Caco-2 (cell line): ENCODE measurements at regions not wholly inside any gene's neighbourhood (a gene's known extent, or its start where the extent isn't known, plus 50 kb on each side); places are given as distances from the start of the nearest gene placed in this dataset.

Experiments
- BruUV-seq: library from RNA; stranded (reverse); fragments of 400-500 nt; replicated peaks from 2 replicates; lab custom pipeline; 2021; lab: Mats Ljungman, UMichigan
- CTCF ChIA-PET: fragments of 300-600 bp; sonication (Branson Sonifier 250); formaldehyde crosslinking; loops from one replicate; lab custom pipeline; 2022; ENCODE audit warnings: antibody characterized with exemption; lab: Charles Lee
- POLR2A ChIA-PET: fragments of 300-600 bp; sonication (Branson Sonifier 250); formaldehyde crosslinking; loops from one replicate; lab custom pipeline; 2022; ENCODE audit warnings: antibody characterized with exemption; lab: Charles Lee
- DNase-seq, 2 experiments: peaks; one replicate each; pipeline versions ENCODE4 v3.0.0 to v3.0.0-alpha.2; 2020 to 2022
- H3K27me3 ChIP-seq: replicated peaks from 2 replicates; pipeline ENCODE4 v1.6.0; 2011; ENCODE audit warnings: low read length; ENCODE audit not compliant: control insufficient read depth, insufficient read depth
- H3K36me3 ChIP-seq: 2 replicates; pipeline ENCODE4 v1.5.1; 2011; ENCODE audit warnings: low read length; ENCODE audit not compliant: control insufficient read depth, insufficient read depth
- H3K4me1 ChIP-seq: fragments of 250-450 bp; sonication (Bioruptor Pico); 2 replicates; pipeline ENCODE4 v1.5.1; 2020; ENCODE audit warnings: mild to moderate bottlenecking
- H3K4me3 ChIP-seq: 2 replicates; pipeline ENCODE4 v1.5.1; 2011; ENCODE audit warnings: low read depth, mild to moderate bottlenecking, control low read depth, low read length
- H3K9me3 ChIP-seq: fragments of 250-450 bp; sonication (Bioruptor Pico); 2 replicates; pipeline ENCODE4 v1.5.1; 2020; ENCODE audit warnings: mild to moderate bottlenecking, moderate library complexity
- H3K27ac Mint-ChIP-seq: one replicate; pipeline ENCODE4 v1.8.0; 2022; ENCODE audit warnings: mixed read lengths; ENCODE audit not compliant: unreplicated experiment
- H3K27me3 Mint-ChIP-seq: one replicate; pipeline ENCODE4 v1.8.0; 2022; ENCODE audit warnings: mixed read lengths; ENCODE audit not compliant: insufficient read depth, unreplicated experiment
- H3K36me3 Mint-ChIP-seq: one replicate; pipeline ENCODE4 v1.8.0; 2022; ENCODE audit warnings: mild to moderate bottlenecking, mixed read lengths; ENCODE audit not compliant: insufficient read depth, unreplicated experiment
- H3K4me1 Mint-ChIP-seq: one replicate; pipeline ENCODE4 v1.8.0; 2022; ENCODE audit warnings: low read depth, mixed read lengths; ENCODE audit not compliant: unreplicated experiment
- H3K4me3 Mint-ChIP-seq: one replicate; pipeline ENCODE4 v1.8.0; 2022; ENCODE audit warnings: mild to moderate bottlenecking, moderate library complexity, mixed read lengths; ENCODE audit not compliant: unreplicated experiment
- H3K9me3 Mint-ChIP-seq: one replicate; pipeline ENCODE4 v1.8.0; 2022; ENCODE audit warnings: mixed read lengths; ENCODE audit not compliant: unreplicated experiment
- CTCF ChIP-seq, 2 experiments: fragments of 200-600 bp in 1 of 2; IDR thresholded peaks; 1 replicate in 1 of 2; 2 replicates in 1 of 2; pipeline versions ENCODE4 v1.5.1 to v1.8.0; 2011 to 2022; ENCODE audit warnings: antibody characterized with exemption in 1 of 2, control low read depth in 1 of 2, inconsistent platforms in 1 of 2, low read depth in 1 of 2, low read length in 1 of 2, mild to moderate bottlenecking in 1 of 2, moderate library complexity in 1 of 2; ENCODE audit not compliant: insufficient read depth in 1 of 2, severe bottlenecking in 1 of 2, unreplicated experiment in 1 of 2
- intact Hi-C: fragments of 100-400 bp; cut with micrococcal nuclease; formaldehyde crosslinking; loops from one replicate; pipeline ENCODE4 v1.10.0; 2022; ENCODE audit not compliant: unreplicated experiment

- peak overlapping the region; percentile 35 for H3K27ac Mint-ChIP-seq
- ChIA-PET POLR2A (interaction anchor here (0.6 kb wide), 1 partner anchor 49 kb away, joined by 3 read pairs; no protein-coding TSS in a partner anchor), CTCF (interaction anchor here (0.7 to 1.9 kb wide), 3 partner anchors 12 to 214 kb away, joined by 3 to 6 read pairs (median 3); no protein-coding TSS in a partner anchor)
- BruUV-seq = no TSS peak
- peak in 1 of 2 experiments; percentile 29 for DNase-seq
- no peak overlapping the region for H3K4me3 ChIP-seq
- H3K4me3 Mint-ChIP-seq = no peak overlapping the region
- H3K4me1 Mint-ChIP-seq = peaks cover 50% of the 10 kb centered on the region
- TF ChIP-seq CTCF (IDR thresholded peaks at IDR 0.05; ENCODE audit: insufficient read depth in 1 of 2, low read depth in 1 of 2, low read length in 1 of 2, severe bottlenecking in 1 of 2, unreplicated experiment in 1 of 2) = no peak
- no peaks in the 10 kb centered on the region for H3K27me3 ChIP-seq
- H3K36me3 Mint-ChIP-seq = no peaks in the 10 kb centered on the region
- no peaks in the 10 kb centered on the region for H3K27me3 Mint-ChIP-seq
- intact Hi-C loops = no loop called here
- no peaks in the 10 kb centered on the region for H3K36me3 ChIP-seq
- H3K9me3 Mint-ChIP-seq = peaks cover 1% of the 10 kb centered on the region
- H3K4me1 ChIP-seq = peaks cover 37% of the 10 kb centered on the region
- H3K9me3 ChIP-seq = no peaks in the 10 kb centered on the region
Observed at GRCh38 chr10:21281765-21282484, 243.6 kb downstream of the SKIDA1 start.

DNA sequence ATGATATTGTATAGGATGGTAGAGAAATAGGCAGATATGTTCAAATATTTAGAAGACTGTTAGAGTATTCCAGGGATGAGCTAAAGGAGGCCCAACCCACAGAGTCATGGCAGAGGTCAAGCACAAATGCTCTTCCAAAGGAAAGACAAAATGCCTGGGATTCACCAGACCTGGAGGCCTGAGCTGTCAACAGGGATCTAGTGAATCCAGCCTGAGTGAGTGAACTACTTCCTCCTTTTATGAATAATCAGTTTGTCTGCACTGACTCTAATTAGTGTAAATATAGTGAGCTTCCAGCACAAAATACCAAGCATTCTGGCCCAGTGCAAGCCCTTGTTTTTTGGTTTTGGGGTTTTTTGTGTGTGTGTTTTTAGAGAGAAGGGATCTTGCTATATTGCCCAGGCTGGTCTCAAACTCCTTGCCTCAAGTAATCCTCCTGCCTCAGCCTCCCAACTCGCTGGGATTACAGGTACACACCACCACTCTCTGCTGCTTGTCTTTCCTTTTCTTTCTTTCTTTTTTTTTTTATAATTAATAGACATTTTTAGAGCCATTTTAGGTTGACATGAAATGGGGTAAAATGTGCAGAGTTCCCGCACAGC lies 244.4 kb downstream of the SKIDA1 start:
- Histone ChIP-seq H3K36me3 (no peaks in the 10 kb centered on the region), H3K27me3 (no peaks in the 10 kb centered on the region), H3K9me3 (no peaks in the 10 kb centered on the region), H3K4me1 (peaks cover 37% of the 10 kb centered on the region), H3K4me3 (no peak overlapping the region)
- ChIA-PET POLR2A (interaction anchor here (0.6 kb wide), 1 partner anchor 183 kb away, joined by 4 read pairs; no protein-coding TSS in a partner anchor), CTCF (interaction anchor here (1.0 to 1.9 kb wide), 2 partner anchors 213 to 215 kb away, joined by 3 to 6 read pairs; no protein-coding TSS in a partner anchor)
- no peaks in the 10 kb centered on the region for H3K9me3 Mint-ChIP-seq
- no peak for TF ChIP-seq CTCF (IDR thresholded peaks at IDR 0.05; ENCODE audit: insufficient read depth in 1 of 2, low read depth in 1 of 2, low read length in 1 of 2, severe bottlenecking in 1 of 2, unreplicated experiment in 1 of 2)
- DNase-seq = no peak
- intact Hi-C loops = no loop called here
- BruUV-seq = no TSS peak
- H3K27me3 Mint-ChIP-seq = no peaks in the 10 kb centered on the region
- peak overlapping the region; percentile 35 for H3K27ac Mint-ChIP-seq
- no peaks in the 10 kb centered on the region for H3K36me3 Mint-ChIP-seq
- no peak overlapping the region for H3K4me3 Mint-ChIP-seq
- H3K4me1 Mint-ChIP-seq = peaks cover 43% of the 10 kb centered on the region

DNA sequence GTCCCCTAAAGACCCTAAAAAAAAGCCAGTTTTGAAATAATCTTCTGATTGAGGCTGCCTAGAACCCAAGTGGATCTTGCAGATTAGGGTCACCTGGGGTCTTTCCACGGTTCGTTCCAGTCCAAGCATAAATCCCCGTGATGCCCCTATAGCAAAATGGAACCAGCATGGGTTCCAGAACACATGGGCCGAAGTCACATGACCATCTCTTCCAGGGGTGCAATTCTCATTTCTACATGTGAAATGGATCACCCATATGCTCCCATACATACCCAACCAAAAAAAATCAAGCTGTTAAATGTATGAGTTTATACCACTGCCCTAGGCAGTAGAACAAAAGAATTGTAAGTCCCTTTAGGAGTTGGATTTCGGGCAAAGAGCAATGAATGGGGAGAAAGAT lies 245.4 kb downstream of the SKIDA1 start:
- intact Hi-C loops = no loop called here
- H3K4me1 Mint-ChIP-seq = peaks cover 39% of the 10 kb centered on the region
- Histone ChIP-seq H3K4me1 (peaks cover 32% of the 10 kb centered on the region), H3K9me3 (no peaks in the 10 kb centered on the region), H3K36me3 (no peaks in the 10 kb centered on the region), H3K27me3 (no peaks in the 10 kb centered on the region), H3K4me3 (no peak overlapping the region)
- TF ChIP-seq CTCF (IDR thresholded peaks at IDR 0.05; ENCODE audit: insufficient read depth in 1 of 2, low read depth in 1 of 2, low read length in 1 of 2, severe bottlenecking in 1 of 2, unreplicated experiment in 1 of 2) = no peak
- no peaks in the 10 kb centered on the region for H3K9me3 Mint-ChIP-seq
- no peaks in the 10 kb centered on the region for H3K36me3 Mint-ChIP-seq
- H3K27ac Mint-ChIP-seq = peak overlapping the region; percentile 58
- ChIA-PET POLR2A (no interaction called here), CTCF (interaction anchor here (0.7 to 1.9 kb wide), 2 partner anchors 8 to 216 kb away, joined by 4 to 17 read pairs; no protein-coding TSS in a partner anchor)
- no peak overlapping the region for H3K4me3 Mint-ChIP-seq
- DNase-seq = no peak
- H3K27me3 Mint-ChIP-seq = no peaks in the 10 kb centered on the region
- BruUV-seq = no TSS peak
